NOMO-1 (cell line): ENCODE measurements at regions not wholly inside any gene's neighbourhood (a gene's known extent, or its start where the extent isn't known, plus 50 kb on each side); places are given as distances from the start of the nearest gene placed in this dataset.

Experiments
- DNase-seq, 2 experiments: peaks; one replicate each; lab custom pipeline; 2025; ENCODE audit not compliant: unreplicated experiment in 2 of 2; lab: John Stamatoyannopoulos, UW

GRCh38 chr20:39554341-39554740 lies 592.2 kb downstream of the DHX35 start:
- DNase-seq: no peak

GRCh38 chr20:39553120-39553519 lies 591.0 kb downstream of the DHX35 start:
- no peak for DNase-seq

- DNase-seq: no peak
Measured at GRCh38 chr20:39549733-39550132, 587.6 kb downstream of the DHX35 start.

- no peak for DNase-seq
Measured at GRCh38 chr20:39547546-39548408, 585.6 kb downstream of the DHX35 start.

DNA sequence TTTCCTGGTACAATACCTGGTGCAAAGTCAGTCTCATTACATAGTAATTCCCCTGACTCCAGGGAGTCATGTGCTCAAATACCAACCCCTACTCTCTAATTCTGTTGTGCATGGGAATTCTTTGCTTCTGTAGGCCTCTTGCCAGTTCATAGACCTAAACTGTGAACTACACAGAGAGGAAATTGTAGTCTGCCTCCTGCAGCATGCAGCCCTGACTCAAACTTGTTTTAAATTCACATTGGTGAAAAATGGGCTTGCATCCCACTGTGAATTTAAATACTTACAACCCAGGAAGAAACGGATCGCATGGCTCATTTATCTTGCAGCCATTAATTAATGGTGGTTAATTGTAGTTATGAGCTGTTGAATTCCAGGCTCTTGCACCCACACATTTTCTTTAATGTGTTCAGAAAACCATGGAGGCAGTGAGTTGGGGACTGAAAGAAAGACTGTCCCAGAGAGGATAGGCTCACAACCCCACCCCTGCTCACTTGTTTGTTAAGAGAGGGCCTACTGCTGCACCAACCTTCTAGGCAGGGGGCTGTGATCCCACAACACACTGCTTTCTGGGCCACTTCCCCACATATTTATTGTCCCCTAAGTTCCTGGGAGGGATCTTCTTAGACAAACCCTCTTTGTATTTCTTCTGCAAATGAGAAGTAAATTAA lies 579.1 kb downstream of the DHX35 start:
- no peak for DNase-seq

- no peak for DNase-seq
Measured at GRCh38 chr20:39538317-39538716, 576.2 kb downstream of the DHX35 start.

DNA sequence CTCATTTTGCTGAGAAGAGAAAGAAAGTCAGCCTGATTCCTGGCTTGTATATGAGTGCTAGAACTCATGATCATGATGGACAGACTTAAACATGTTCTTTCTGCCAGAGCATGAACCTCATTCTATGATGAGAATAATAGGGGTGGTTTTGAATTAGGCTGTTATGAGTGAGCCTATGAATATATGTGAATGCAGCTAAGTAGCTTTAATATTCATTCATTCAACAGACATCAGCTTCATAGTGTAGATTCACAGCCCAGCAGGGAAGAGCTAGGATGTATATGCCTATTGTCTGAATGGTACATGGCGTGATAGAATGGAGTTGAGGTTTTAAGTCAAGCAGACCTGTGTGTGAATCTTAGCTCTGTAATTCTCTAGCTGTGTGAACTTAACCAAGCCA lies 573.2 kb downstream of the DHX35 start:
- no peak for DNase-seq

DNA sequence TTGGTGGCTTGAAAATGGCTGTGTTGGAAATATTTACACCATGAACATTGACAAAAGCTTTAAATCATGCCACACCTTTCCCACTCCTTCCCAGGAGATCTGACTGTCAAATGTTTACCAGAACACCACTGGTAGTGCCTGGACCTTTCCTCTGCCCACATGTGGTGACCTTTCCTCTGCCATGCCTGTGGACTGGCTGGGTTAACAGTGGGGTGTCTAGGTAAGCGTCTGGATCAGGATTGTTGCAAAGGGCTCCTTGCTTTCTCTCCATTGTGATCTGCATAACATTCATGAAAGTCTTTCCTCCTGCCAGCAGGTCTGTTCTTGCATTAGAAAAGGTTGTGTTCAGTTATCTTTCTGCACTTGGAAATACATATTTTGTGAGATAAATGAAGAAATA lies 572.7 kb downstream of the DHX35 start:
- no peak for DNase-seq

DNA sequence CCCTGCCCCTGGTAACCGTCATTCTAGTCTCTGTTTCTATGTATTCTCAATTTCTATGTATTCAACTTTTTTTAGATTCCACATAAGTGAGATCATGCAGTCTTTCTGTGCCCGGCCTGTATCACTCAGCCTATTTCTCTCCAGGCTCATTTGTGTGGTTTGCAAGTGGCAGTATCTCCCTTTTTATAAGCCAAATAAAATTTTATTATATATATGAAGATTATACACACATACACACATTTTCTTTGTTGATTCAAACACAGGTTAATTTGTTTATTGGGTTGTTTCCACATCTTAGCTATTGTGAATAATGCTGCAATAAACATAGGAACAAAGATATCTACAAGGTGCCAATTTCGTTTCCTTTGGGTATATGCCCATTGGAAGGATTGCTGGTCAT lies 571.7 kb downstream of the DHX35 start:
- no peak for DNase-seq

- DNase-seq: no peak
Measured at GRCh38 chr20:39532205-39532604, 570.1 kb downstream of the DHX35 start.

DNA sequence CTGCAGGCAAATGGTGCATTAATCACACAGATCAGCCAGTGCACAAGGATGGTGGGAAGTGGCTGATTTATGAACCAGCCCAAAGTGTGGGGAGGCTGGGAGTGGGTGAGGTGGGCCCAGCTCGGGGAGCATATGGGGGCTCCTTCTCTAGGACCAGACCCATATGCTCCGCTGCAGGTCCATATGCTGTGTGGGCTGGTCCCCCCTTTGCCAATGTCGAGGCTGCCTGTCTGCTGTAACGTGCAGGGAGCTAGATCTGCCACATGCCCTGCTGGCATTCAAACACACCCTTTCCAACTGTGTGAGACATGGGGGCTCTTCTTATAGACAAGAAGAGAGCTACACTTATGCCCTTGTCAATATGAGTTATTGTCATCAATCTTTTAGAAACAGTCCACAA lies 566.3 kb downstream of the DHX35 start:
- no peak for DNase-seq

- no peak for DNase-seq
Measured at GRCh38 chr20:39524371-39524911, 562.3 kb downstream of the DHX35 start.

- DNase-seq: no peak
Measured at GRCh38 chr20:39523405-39523804, 561.3 kb downstream of the DHX35 start.

DNA sequence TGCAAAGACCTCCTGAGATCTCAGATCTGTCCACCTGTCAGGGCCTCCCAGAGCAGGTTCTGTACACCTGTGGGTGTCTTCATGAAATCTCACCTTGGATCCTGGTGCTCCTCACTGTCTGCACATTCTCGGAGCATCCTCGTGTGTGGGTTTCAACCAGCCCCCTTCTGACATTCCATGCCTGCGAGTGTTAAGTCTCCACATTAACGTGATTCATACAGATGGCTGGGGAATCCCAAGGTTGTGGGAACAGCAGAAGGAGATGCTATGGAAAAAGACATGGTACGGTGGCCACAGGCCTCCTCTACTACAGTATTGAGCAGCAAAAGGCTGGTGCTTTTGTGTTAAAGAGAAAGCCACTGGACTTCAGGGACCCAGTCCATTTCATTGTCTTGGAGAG lies 556.5 kb downstream of the DHX35 start:
- no peak for DNase-seq

DNA sequence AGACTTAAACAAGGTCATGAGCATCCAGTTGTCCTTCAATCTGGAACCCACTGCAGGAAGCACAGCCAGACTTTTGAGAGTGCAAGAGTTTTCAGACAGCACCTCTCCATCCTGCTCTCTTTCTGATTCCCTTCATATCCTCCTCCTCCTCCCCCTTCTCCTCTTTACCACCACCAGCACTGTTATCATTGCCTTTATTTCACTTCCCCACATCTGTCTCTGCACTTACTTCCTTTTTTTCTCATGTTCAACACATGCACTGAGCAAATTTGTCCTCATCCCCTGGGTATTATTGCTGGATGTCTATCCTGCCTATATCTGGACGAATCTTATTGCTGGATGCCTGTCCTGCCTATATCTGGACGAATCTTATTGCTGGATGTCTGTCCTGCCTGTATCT lies 554.8 kb downstream of the DHX35 start:
- peak in 1 of 2 experiments; percentile 3 for DNase-seq

- no peak for DNase-seq
Measured at GRCh38 chr20:39504710-39505094, 542.6 kb downstream of the DHX35 start.

DNA sequence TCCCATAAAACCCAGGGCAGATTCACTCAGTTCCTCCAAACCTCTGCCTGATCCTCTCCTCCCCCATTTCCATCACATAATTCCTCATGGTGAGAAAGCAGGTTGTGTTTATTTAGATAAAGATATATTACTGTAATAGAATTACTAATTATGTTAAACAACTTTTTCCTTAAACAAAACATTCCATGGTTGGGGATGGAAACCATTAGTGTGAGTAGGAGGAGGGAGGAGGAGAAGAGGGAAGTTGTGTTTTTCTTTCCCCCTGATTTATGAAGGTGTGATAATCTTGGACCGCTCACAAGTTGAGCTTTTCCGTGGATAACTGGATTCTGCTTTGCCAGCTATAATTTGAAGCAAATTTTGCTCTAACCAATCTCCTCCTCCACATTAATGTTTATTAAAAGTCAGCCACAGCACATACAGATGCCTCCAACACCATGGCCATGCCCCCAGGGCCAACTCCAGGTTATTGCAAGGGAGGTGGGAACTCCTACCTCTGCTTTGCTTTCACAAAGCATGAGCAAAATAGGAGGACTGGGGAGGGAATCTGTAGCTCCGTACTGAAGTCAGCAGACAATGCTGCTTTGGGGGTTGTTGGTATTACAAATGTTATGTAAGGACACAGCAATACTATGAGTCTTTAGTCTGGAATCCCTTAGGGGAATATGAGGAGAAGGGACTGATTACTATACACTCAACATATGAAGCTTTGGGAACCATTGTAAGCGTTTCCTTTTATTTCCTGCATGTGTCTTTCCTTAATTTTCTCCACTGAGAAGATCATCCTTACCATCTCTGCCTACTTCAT lies 542.0 kb downstream of the DHX35 start:
- no peak for DNase-seq

GRCh38 chr20:39492223-39492797 lies 530.2 kb downstream of the DHX35 start:
- DNase-seq: no peak

GRCh38 chr20:39491711-39492110 lies 529.6 kb downstream of the DHX35 start:
- no peak for DNase-seq

- DNase-seq: no peak
Measured at GRCh38 chr20:39489986-39490560, 527.9 kb downstream of the DHX35 start.
